CD4-positive, CD25-positive, alpha-beta regulatory T cell (primary cell): ENCODE measurements at regions not wholly inside any gene's neighbourhood (a gene's known extent, or its start where the extent isn't known, plus 50 kb on each side); places are given as distances from the start of the nearest gene placed in this dataset.

Experiments used
- ATAC-seq, 2 donors: fragments of 150-1000 bp; cut with Tn5 transposase; one replicate each; pipeline ENCODE4 v1.10.0; 2021; ENCODE audit warnings: low read depth in 2 of 2, moderate number of reproducible peaks in 2 of 2, moderate library complexity in 1 of 2
- DNase-seq, 3 donors: peaks; one replicate each; pipeline versions ENCODE4 v3.0.0 to v3.0.0-alpha.2; 2012 to 2022; ENCODE audit warnings: mixed read lengths in 1 of 3
- H3K27ac ChIP-seq: one replicate; pipeline ENCODE4 v1.7.0; 2013; ENCODE audit warnings: mild to moderate bottlenecking, low read length; ENCODE audit not compliant: insufficient read depth, poor library complexity, severe bottlenecking
- H3K27me3 ChIP-seq: one replicate; pipeline ENCODE4 v1.7.0; 2013; ENCODE audit warnings: low read length; ENCODE audit not compliant: control insufficient read depth, insufficient read depth
- H3K36me3 ChIP-seq: one replicate; pipeline ENCODE4 v1.7.0; 2013; ENCODE audit warnings: mild to moderate bottlenecking, low read length, moderate library complexity; ENCODE audit not compliant: control insufficient read depth, insufficient read depth
- H3K4me1 ChIP-seq: 2 replicates; pipeline ENCODE4 v1.7.0; 2013; ENCODE audit warnings: mild to moderate bottlenecking, low read length; ENCODE audit not compliant: insufficient read depth, control insufficient read depth, poor library complexity, severe bottlenecking
- H3K4me3 ChIP-seq: one replicate; pipeline ENCODE4 v1.7.0; 2013; ENCODE audit warnings: low read depth, mild to moderate bottlenecking, low read length, moderate library complexity
- H3K9me3 ChIP-seq, 2 experiments: 1 replicate in 1 of 2; 2 replicates in 1 of 2; pipeline ENCODE4 v1.7.0; 2013; ENCODE audit warnings: low read length in 2 of 2, mild to moderate bottlenecking in 1 of 2, moderate library complexity in 1 of 2; ENCODE audit not compliant: control insufficient read depth in 2 of 2
- H3K27ac Mint-ChIP-seq, 3 donors: one replicate each; pipeline ENCODE4 v1.8.0; 2020 to 2022; ENCODE audit warnings: mild to moderate bottlenecking in 3 of 3, mixed read lengths in 3 of 3, moderate library complexity in 2 of 3
- H3K27me3 Mint-ChIP-seq: one replicate; pipeline ENCODE4 v1.8.0; 2022; ENCODE audit warnings: mild to moderate bottlenecking, mixed read lengths
- H3K36me3 Mint-ChIP-seq: one replicate; pipeline ENCODE4 v1.8.0; 2020; ENCODE audit warnings: mixed read lengths
- H3K4me1 Mint-ChIP-seq, 4 donors: one replicate each; pipeline ENCODE4 v1.8.0; 2020 to 2022; ENCODE audit warnings: mixed read lengths in 4 of 4, mild to moderate bottlenecking in 1 of 4
- H3K4me3 Mint-ChIP-seq, 4 donors: one replicate each; pipeline ENCODE4 v1.8.0; 2020 to 2022; ENCODE audit warnings: mild to moderate bottlenecking in 4 of 4, mixed read lengths in 4 of 4, moderate library complexity in 3 of 4
- H3K9me3 Mint-ChIP-seq, 7 donors: one replicate each; pipeline ENCODE4 v1.8.0; 2020 to 2022; ENCODE audit warnings: mixed read lengths in 7 of 7, mild to moderate bottlenecking in 3 of 7, moderate library complexity in 2 of 7

GRCh38 chr2:198400999-198401398, 596.6 kb downstream of the PLCL1 start:
- no peaks in the 10 kb centered on the region for H3K27me3 ChIP-seq
- Mint-ChIP-seq H3K27ac (no peak overlapping the region), H3K27me3 (no peaks in the 10 kb centered on the region)

GRCh38 chr2:198394208-198394607, 589.8 kb downstream of the PLCL1 start:
- ATAC-seq: no peak
- no peaks in the 10 kb centered on the region for H3K9me3 ChIP-seq
- Mint-ChIP-seq H3K36me3 (peaks cover 4% of the 10 kb centered on the region), H3K27ac (no peak overlapping the region), H3K4me3 (no peak overlapping the region), H3K4me1 (no peaks in the 10 kb centered on the region), H3K27me3 (peaks cover 7% of the 10 kb centered on the region), H3K9me3 (peaks cover 0 to 3% (median 0%) of the 10 kb centered on the region in 7 donors)
- H3K4me1 ChIP-seq: no peaks in the 10 kb centered on the region
- no peak overlapping the region for H3K4me3 ChIP-seq
- no peaks in the 10 kb centered on the region for H3K36me3 ChIP-seq
- no peaks in the 10 kb centered on the region for H3K27me3 ChIP-seq
- no peak overlapping the region for H3K27ac ChIP-seq
- no peak for DNase-seq

More at GRCh38 chr2:198400999-198401398, 596.6 kb downstream of the PLCL1 start:
- Histone ChIP-seq H3K36me3 (no peaks in the 10 kb centered on the region), H3K27ac (no peak overlapping the region), H3K9me3 (no peaks in the 10 kb centered on the region), H3K4me1 (no peaks in the 10 kb centered on the region), H3K4me3 (no peak overlapping the region)
- ATAC-seq (no peak), DNase-seq (no peak)
- peaks cover 4% of the 10 kb centered on the region for H3K36me3 Mint-ChIP-seq
- H3K4me3 Mint-ChIP-seq: no peak overlapping the region
- no peaks in the 10 kb centered on the region for H3K4me1 Mint-ChIP-seq
- H3K9me3 Mint-ChIP-seq: no peaks in the 10 kb centered on the region

- Histone ChIP-seq H3K4me1 (no peaks in the 10 kb centered on the region), H3K4me3 (no peak overlapping the region), H3K27ac (no peak overlapping the region), H3K9me3 (no peaks in the 10 kb centered on the region), H3K36me3 (no peaks in the 10 kb centered on the region), H3K27me3 (no peaks in the 10 kb centered on the region)
- peaks cover 13% of the 10 kb centered on the region for H3K27me3 Mint-ChIP-seq
- DNase-seq (no peak), ATAC-seq (no peak)
- H3K9me3 Mint-ChIP-seq: peaks cover 0 to 3% (median 0%) of the 10 kb centered on the region in 7 donors
- no peak overlapping the region for H3K27ac Mint-ChIP-seq
- H3K36me3 Mint-ChIP-seq: no peaks in the 10 kb centered on the region
- no peaks in the 10 kb centered on the region for H3K4me1 Mint-ChIP-seq
- no peak overlapping the region for H3K4me3 Mint-ChIP-seq
Measured at GRCh38 chr2:198390670-198391069, 586.3 kb downstream of the PLCL1 start.

GRCh38 chr2:198387677-198388076, 583.3 kb downstream of the PLCL1 start:
- H3K9me3 Mint-ChIP-seq: peaks cover 0 to 3% (median 0%) of the 10 kb centered on the region in 7 donors
- no peak for ATAC-seq
- no peaks in the 10 kb centered on the region for H3K4me1 ChIP-seq
- H3K27ac Mint-ChIP-seq: no peak overlapping the region
- no peak overlapping the region for H3K4me3 ChIP-seq
- no peaks in the 10 kb centered on the region for H3K27me3 ChIP-seq
- peaks cover 13% of the 10 kb centered on the region for H3K27me3 Mint-ChIP-seq
- H3K36me3 ChIP-seq: no peaks in the 10 kb centered on the region
- no peak overlapping the region for H3K27ac ChIP-seq
- no peak for DNase-seq
- H3K4me1 Mint-ChIP-seq: no peaks in the 10 kb centered on the region
- H3K4me3 Mint-ChIP-seq: no peak overlapping the region
- H3K9me3 ChIP-seq: no peaks in the 10 kb centered on the region
- H3K36me3 Mint-ChIP-seq: no peaks in the 10 kb centered on the region

GRCh38 chr2:198385856-198386255, 581.5 kb downstream of the PLCL1 start:
- H3K4me3 Mint-ChIP-seq: no peak overlapping the region
- H3K4me1 ChIP-seq: no peaks in the 10 kb centered on the region
- H3K9me3 ChIP-seq: no peaks in the 10 kb centered on the region
- H3K27me3 Mint-ChIP-seq: peaks cover 13% of the 10 kb centered on the region
- no peak for DNase-seq
- peaks cover 0 to 3% (median 0%) of the 10 kb centered on the region in 7 donors for H3K9me3 Mint-ChIP-seq
- H3K4me1 Mint-ChIP-seq: no peaks in the 10 kb centered on the region
- no peak for ATAC-seq
- no peaks in the 10 kb centered on the region for H3K36me3 ChIP-seq
- H3K27me3 ChIP-seq: no peaks in the 10 kb centered on the region
- no peak overlapping the region for H3K27ac Mint-ChIP-seq
- no peak overlapping the region for H3K4me3 ChIP-seq
- H3K27ac ChIP-seq: no peak overlapping the region
- no peaks in the 10 kb centered on the region for H3K36me3 Mint-ChIP-seq

GRCh38 chr2:198385326-198385725, 580.9 kb downstream of the PLCL1 start:
- H3K27ac ChIP-seq: no peak overlapping the region
- DNase-seq: no peak
- H3K27me3 Mint-ChIP-seq: peaks cover 14% of the 10 kb centered on the region
- no peaks in the 10 kb centered on the region for H3K4me1 Mint-ChIP-seq
- H3K4me3 ChIP-seq: no peak overlapping the region
- no peak overlapping the region for H3K27ac Mint-ChIP-seq
- H3K4me1 ChIP-seq: no peaks in the 10 kb centered on the region
- no peaks in the 10 kb centered on the region for H3K9me3 ChIP-seq
- no peaks in the 10 kb centered on the region for H3K27me3 ChIP-seq
- no peak for ATAC-seq
- no peak overlapping the region for H3K4me3 Mint-ChIP-seq
- peaks cover 0 to 5% (median 0%) of the 10 kb centered on the region in 7 donors for H3K9me3 Mint-ChIP-seq
- no peaks in the 10 kb centered on the region for H3K36me3 ChIP-seq
- H3K36me3 Mint-ChIP-seq: no peaks in the 10 kb centered on the region

GRCh38 chr2:198383392-198383791, 579.0 kb downstream of the PLCL1 start:
- Histone ChIP-seq H3K4me1 (no peaks in the 10 kb centered on the region), H3K27ac (no peak overlapping the region), H3K27me3 (no peaks in the 10 kb centered on the region), H3K9me3 (no peaks in the 10 kb centered on the region), H3K4me3 (no peak overlapping the region), H3K36me3 (no peaks in the 10 kb centered on the region)
- H3K36me3 Mint-ChIP-seq: no peaks in the 10 kb centered on the region
- H3K9me3 Mint-ChIP-seq: peaks cover 0 to 2% (median 0%) of the 10 kb centered on the region in 7 donors
- H3K4me1 Mint-ChIP-seq: no peaks in the 10 kb centered on the region
- ATAC-seq (no peak), DNase-seq (no peak)
- H3K27ac Mint-ChIP-seq: no peak overlapping the region
- H3K27me3 Mint-ChIP-seq: peaks cover 9% of the 10 kb centered on the region
- H3K4me3 Mint-ChIP-seq: no peak overlapping the region

GRCh38 chr2:198382811-198383210, 578.4 kb downstream of the PLCL1 start:
- Mint-ChIP-seq H3K4me1 (no peaks in the 10 kb centered on the region), H3K9me3 (peaks cover 0 to 2% (median 0%) of the 10 kb centered on the region in 7 donors), H3K36me3 (no peaks in the 10 kb centered on the region), H3K27ac (no peak overlapping the region), H3K27me3 (peaks cover 9% of the 10 kb centered on the region), H3K4me3 (no peak overlapping the region)
- Histone ChIP-seq H3K4me3 (no peak overlapping the region), H3K27me3 (no peaks in the 10 kb centered on the region), H3K27ac (no peak overlapping the region), H3K9me3 (no peaks in the 10 kb centered on the region), H3K4me1 (no peaks in the 10 kb centered on the region), H3K36me3 (no peaks in the 10 kb centered on the region)
- DNase-seq (no peak), ATAC-seq (no peak)
